CD4-positive, alpha-beta T cell (primary cell): ENCODE measurements at regions not wholly inside any gene's neighbourhood (a gene's known extent, or its start where the extent isn't known, plus 50 kb on each side); places are given as distances from the start of the nearest gene placed in this dataset.

Experiments used
- ATAC-seq: fragments of 200-7000 bp; cut with Tn5 transposase; one replicate; pipeline ENCODE4 v1.10.0; 2022; ENCODE audit warnings: mild to moderate bottlenecking; ENCODE audit not compliant: poor library complexity
- CTCF ChIA-PET: fragments of 350-600 bp; sonication (Branson Sonifier 250); formaldehyde crosslinking; loops from one replicate; lab custom pipeline; 2021; ENCODE audit warnings: antibody characterized with exemption, inconsistent platforms; lab: Charles Lee
- POLR2A ChIA-PET: fragments of 350-600 bp; sonication (Branson Sonifier 250); formaldehyde crosslinking; loops from one replicate; lab custom pipeline; 2021; ENCODE audit warnings: antibody characterized with exemption, inconsistent platforms; lab: Charles Lee
- DNase-seq, 14 experiments: peaks; one replicate each; pipeline ENCODE4 v3.0.0-alpha.2; 2013 to 2020; ENCODE audit warnings: mixed read lengths in 2 of 14
- H3K27ac ChIP-seq, 2 donors: one replicate each; pipeline versions ENCODE4 v1.5.1 to v1.7.0; 2013; ENCODE audit warnings: low read length in 2 of 2, low read depth in 1 of 2, mild to moderate bottlenecking in 1 of 2
- H3K27me3 ChIP-seq, 2 experiments: 1 replicate in 1 of 2; 2 replicates in 1 of 2; pipeline versions ENCODE4 v1.6.1 to v1.7.0; 2013; ENCODE audit warnings: low read length in 2 of 2, control low read depth in 1 of 2, mild to moderate bottlenecking in 1 of 2, moderate library complexity in 1 of 2; ENCODE audit not compliant: insufficient read depth in 2 of 2, control insufficient read depth in 1 of 2
- H3K36me3 ChIP-seq: one replicate; pipeline ENCODE4 v1.6.1; 2013; ENCODE audit warnings: low read length, control low read depth; ENCODE audit not compliant: insufficient read depth
- H3K4me1 ChIP-seq: one replicate; pipeline ENCODE4 v1.6.1; 2013; ENCODE audit warnings: low read length, control low read depth; ENCODE audit not compliant: insufficient read depth
- H3K4me3 ChIP-seq: one replicate; pipeline ENCODE4 v1.5.1; 2013; ENCODE audit warnings: mild to moderate bottlenecking, low read length, moderate library complexity
- H3K9me3 ChIP-seq, 2 experiments: 1 replicate in 1 of 2; 2 replicates in 1 of 2; pipeline versions ENCODE4 v1.6.1 to v1.7.0; 2013; ENCODE audit warnings: low read length in 2 of 2, mild to moderate bottlenecking in 2 of 2, control low read depth in 1 of 2, moderate library complexity in 1 of 2; ENCODE audit not compliant: control insufficient read depth in 1 of 2, insufficient read depth in 1 of 2
- H3K27ac Mint-ChIP-seq: one replicate; pipeline ENCODE4 v1.8.0; 2020; ENCODE audit warnings: mixed read lengths
- H3K27me3 Mint-ChIP-seq: one replicate; pipeline ENCODE4 v1.8.0; 2021; ENCODE audit warnings: mixed read lengths
- H3K36me3 Mint-ChIP-seq: one replicate; pipeline ENCODE4 v1.8.0; 2021; ENCODE audit warnings: low read depth, mixed read lengths
- H3K4me1 Mint-ChIP-seq: one replicate; pipeline ENCODE4 v1.8.0; 2021; ENCODE audit warnings: low read depth, mixed read lengths
- H3K4me3 Mint-ChIP-seq: one replicate; pipeline ENCODE4 v1.8.0; 2020; ENCODE audit warnings: mild to moderate bottlenecking, mixed read lengths
- H3K9me3 Mint-ChIP-seq: one replicate; pipeline ENCODE4 v1.8.0; 2020; ENCODE audit warnings: mixed read lengths
- intact Hi-C, 2 experiments: fragments of 100-400 bp; cut with DNase I in 1 of 2; cut with micrococcal nuclease in 1 of 2; formaldehyde crosslinking; loops; one replicate each; pipeline versions ENCODE4 v1.15.1 to v1.9.0; 2023 to 2025; cut with DNase I, micrococcal nuclease
- TF ChIP-seq, protein P1 (sequence below): fragments of 200-600 bp; IDR thresholded peaks from one replicate; pipeline ENCODE4 v1.8.0; 2022; ENCODE audit warnings: antibody characterized with exemption, mild to moderate bottlenecking

DNA sequence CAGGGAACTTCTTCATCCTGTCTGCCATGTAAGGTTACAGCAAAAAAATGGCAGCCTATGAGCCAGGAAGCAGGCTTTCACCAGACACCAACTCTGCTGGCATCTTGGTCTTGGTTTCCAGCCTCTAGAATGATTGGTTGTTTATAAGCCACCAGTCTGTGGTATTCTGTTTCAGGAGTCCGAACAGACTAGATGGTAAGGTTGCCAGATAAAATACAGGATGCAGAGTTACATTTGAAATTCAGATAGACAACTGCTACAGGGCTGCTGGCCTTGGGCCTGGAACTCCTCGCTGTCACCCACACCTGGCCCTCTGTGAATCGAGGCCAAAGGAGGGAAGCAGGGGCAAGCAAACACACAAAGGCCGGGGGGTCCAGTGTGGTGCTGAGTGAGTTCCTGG, 478.8 kb upstream of the CCL2 start:
- Histone ChIP-seq H3K4me3 (no peak overlapping the region), H3K4me1 (no peaks in the 10 kb centered on the region), H3K27ac (no peak overlapping the region), H3K36me3 (no peaks in the 10 kb centered on the region), H3K27me3 (peaks cover 5 to 6% of the 10 kb centered on the region in 2 experiments), H3K9me3 (no peaks in the 10 kb centered on the region)
- no peak overlapping the region for H3K4me3 Mint-ChIP-seq
- ChIA-PET CTCF (no interaction called here), POLR2A (no interaction called here)
- no peak for DNase-seq
- intact Hi-C loops: no loop called here
- H3K9me3 Mint-ChIP-seq: no peaks in the 10 kb centered on the region
- H3K4me1 Mint-ChIP-seq: no peaks in the 10 kb centered on the region
- ATAC-seq: no peak
- peaks cover 37% of the 10 kb centered on the region for H3K27me3 Mint-ChIP-seq
- no peak overlapping the region for H3K27ac Mint-ChIP-seq
- no peaks in the 10 kb centered on the region for H3K36me3 Mint-ChIP-seq
- TF ChIP-seq, protein P1, sequence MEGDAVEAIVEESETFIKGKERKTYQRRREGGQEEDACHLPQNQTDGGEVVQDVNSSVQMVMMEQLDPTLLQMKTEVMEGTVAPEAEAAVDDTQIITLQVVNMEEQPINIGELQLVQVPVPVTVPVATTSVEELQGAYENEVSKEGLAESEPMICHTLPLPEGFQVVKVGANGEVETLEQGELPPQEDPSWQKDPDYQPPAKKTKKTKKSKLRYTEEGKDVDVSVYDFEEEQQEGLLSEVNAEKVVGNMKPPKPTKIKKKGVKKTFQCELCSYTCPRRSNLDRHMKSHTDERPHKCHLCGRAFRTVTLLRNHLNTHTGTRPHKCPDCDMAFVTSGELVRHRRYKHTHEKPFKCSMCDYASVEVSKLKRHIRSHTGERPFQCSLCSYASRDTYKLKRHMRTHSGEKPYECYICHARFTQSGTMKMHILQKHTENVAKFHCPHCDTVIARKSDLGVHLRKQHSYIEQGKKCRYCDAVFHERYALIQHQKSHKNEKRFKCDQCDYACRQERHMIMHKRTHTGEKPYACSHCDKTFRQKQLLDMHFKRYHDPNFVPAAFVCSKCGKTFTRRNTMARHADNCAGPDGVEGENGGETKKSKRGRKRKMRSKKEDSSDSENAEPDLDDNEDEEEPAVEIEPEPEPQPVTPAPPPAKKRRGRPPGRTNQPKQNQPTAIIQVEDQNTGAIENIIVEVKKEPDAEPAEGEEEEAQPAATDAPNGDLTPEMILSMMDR: no peak

DNA sequence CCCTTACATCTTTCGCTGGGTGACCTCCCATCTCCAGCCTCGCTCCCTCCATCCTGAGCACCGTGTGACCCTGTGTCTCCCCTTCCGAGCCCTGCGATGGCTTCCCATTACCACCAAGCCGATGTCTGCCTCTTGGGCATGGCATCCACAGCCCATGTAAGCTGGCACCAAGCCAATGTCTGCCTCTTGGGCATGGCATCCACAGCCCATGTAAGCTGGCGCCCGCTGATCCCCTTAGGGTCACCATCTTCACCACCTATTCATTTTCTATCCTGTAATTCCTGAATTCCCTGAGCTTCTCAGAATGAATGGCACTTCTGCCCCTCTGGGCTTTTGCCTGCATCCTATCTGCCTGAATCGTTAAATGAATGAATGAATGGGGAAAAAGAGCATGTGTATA, 478.2 kb upstream of the CCL2 start:
- H3K27ac Mint-ChIP-seq: no peak overlapping the region
- ChIA-PET CTCF (no interaction called here), POLR2A (no interaction called here)

DNA sequence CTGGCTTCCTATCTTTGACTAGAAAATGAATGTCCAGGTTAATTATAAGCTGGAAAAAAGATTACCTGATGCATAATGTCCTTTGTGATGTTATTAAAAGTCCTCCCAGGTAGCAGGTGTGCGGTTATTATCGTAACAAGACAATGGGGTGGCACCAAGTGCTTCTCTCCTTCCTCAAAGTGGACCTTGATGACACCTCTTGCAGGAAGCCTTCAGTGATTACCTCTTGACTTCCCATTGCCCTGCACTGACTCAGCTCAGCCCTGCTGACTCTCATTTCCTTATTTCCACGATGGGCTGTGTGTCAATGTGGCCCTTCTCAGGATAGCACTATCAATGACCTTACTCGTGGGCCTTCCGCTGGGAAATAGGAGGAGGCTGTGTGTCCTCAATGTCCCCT, 477.4 kb upstream of the CCL2 start:
- DNase-seq (no peak), ATAC-seq (no peak)
- CTCF ChIA-PET: no interaction called here
- H3K4me1 Mint-ChIP-seq: no peaks in the 10 kb centered on the region
- Histone ChIP-seq H3K36me3 (no peaks in the 10 kb centered on the region), H3K27me3 (peaks cover 4 to 7% of the 10 kb centered on the region in 2 experiments), H3K9me3 (no peaks in the 10 kb centered on the region), H3K4me1 (no peaks in the 10 kb centered on the region), H3K27ac (no peak overlapping the region), H3K4me3 (no peak overlapping the region)
- no peaks in the 10 kb centered on the region for H3K9me3 Mint-ChIP-seq
- intact Hi-C loops: loop anchor here (2.0 kb wide), 1 partner anchor 369 kb away; no protein-coding TSS in a partner anchor
- TF ChIP-seq, protein P1: no peak
- H3K27me3 Mint-ChIP-seq: peaks cover 32% of the 10 kb centered on the region
- no peaks in the 10 kb centered on the region for H3K36me3 Mint-ChIP-seq
- no peak overlapping the region for H3K27ac Mint-ChIP-seq
- H3K4me3 Mint-ChIP-seq: no peak overlapping the region
- POLR2A ChIA-PET: no interaction called here

More for the DNA sequence above, 478.2 kb upstream of the CCL2 start:
- Histone ChIP-seq H3K36me3 (no peaks in the 10 kb centered on the region), H3K9me3 (no peaks in the 10 kb centered on the region), H3K27ac (no peak overlapping the region), H3K4me1 (no peaks in the 10 kb centered on the region), H3K4me3 (no peak overlapping the region), H3K27me3 (peaks cover 4 to 6% of the 10 kb centered on the region in 2 experiments)
- Mint-ChIP-seq H3K27me3 (peaks cover 37% of the 10 kb centered on the region), H3K9me3 (no peaks in the 10 kb centered on the region), H3K4me3 (no peak overlapping the region), H3K4me1 (no peaks in the 10 kb centered on the region), H3K36me3 (no peaks in the 10 kb centered on the region)
- intact Hi-C loops: no loop called here
- DNase-seq (no peak), ATAC-seq (no peak)
- TF ChIP-seq, protein P1: no peak
